GM12891 (cell line): ENCODE measurements at regions not wholly inside any gene's neighbourhood (a gene's known extent, or its start where the extent isn't known, plus 50 kb on each side); places are given as distances from the start of the nearest gene placed in this dataset.

ENCODE experiments used
- DNase-seq: peaks from one replicate; pipeline ENCODE4 v3.0.0; 2011; ENCODE audit warnings: low spot score; ENCODE audit not compliant: insufficient read length
- FAIRE-seq: peaks from 2 replicates; lab custom pipeline; 2011; peaks lifted over from hg19 to GRCh38; lab: Jason Lieb, UNC
- PAX5 ChIP-seq: IDR thresholded peaks from 2 replicates; pipeline ENCODE4 v1.6.1; 2011; ENCODE audit warnings: low read length, moderate library complexity, mild to moderate bottlenecking; ENCODE audit not compliant: insufficient read depth, severe bottlenecking
- POLR2A ChIP-seq: IDR thresholded peaks from 2 replicates; pipeline ENCODE4 v1.6.1; 2011; ENCODE audit warnings: low read depth, low read length, control low read depth
- POLR2AphosphoS5 ChIP-seq: IDR thresholded peaks from 2 replicates; pipeline ENCODE4 v1.6.1; 2011; ENCODE audit warnings: low read depth, low read length, control low read depth
- POU2F2 ChIP-seq: IDR thresholded peaks from 2 replicates; pipeline ENCODE4 v1.6.1; 2011; ENCODE audit warnings: low read depth, mild to moderate bottlenecking, control low read depth, low read length, moderate library complexity
- SPI1 ChIP-seq: IDR thresholded peaks from 2 replicates; pipeline ENCODE4 v1.6.1; 2011; ENCODE audit warnings: low read depth, low read length, control low read depth
- TAF1 ChIP-seq: IDR thresholded peaks from 2 replicates; pipeline ENCODE4 v1.6.1; 2011; ENCODE audit warnings: low read depth, low read length, control low read depth

DNA sequence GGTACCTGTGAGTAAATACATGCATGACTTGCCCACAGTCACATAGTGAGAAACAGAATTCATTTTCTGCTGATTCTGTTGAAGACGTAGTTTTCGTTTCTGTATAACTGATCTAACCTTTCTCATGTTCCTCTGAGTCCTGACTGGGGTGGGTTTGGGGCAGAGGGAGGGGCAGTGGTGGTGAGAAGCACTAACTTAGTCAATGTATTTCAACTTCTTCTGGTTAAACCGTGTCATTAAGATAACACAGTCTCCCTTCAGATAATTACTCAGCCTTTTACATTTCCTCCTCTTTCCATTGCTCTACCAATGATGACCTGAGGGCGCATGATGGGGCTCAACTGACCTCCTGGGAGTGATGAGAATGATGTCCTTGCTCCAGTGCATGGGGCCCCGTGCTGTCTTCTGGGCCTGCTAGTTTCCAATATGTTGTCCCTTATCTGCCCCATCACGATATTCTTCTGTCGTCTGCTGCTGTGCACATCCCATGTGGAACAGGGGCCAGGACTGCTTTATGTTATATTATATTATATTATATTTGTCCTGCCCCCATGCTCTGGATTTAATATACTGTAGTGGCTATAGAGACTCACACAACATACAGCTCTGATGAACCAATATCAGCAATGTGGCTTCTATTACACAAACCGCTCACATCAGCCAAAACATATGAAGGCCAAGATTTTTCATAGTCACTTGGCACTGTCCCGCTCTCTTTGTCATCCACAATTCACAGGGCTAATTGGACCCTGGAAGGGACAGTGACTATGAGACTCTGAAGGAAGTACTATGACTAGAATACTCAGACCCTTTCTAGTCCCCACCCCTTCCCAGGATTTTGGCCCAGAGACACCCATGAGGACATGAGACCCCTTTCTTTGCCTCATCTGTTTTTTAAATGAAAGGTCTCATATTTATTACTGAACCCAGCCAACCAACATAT is 407.1 kb upstream of the MCTP2 start:
- no peak for DNase-seq
- no peak for TF ChIP-seq POU2F2
- TF ChIP-seq PAX5 = no peak
- no peak for TF ChIP-seq SPI1
- no peak for TF ChIP-seq POLR2A
- TF ChIP-seq POLR2AphosphoS5 = no peak
- TF ChIP-seq TAF1 = no peak
- FAIRE-seq = no peak

DNA sequence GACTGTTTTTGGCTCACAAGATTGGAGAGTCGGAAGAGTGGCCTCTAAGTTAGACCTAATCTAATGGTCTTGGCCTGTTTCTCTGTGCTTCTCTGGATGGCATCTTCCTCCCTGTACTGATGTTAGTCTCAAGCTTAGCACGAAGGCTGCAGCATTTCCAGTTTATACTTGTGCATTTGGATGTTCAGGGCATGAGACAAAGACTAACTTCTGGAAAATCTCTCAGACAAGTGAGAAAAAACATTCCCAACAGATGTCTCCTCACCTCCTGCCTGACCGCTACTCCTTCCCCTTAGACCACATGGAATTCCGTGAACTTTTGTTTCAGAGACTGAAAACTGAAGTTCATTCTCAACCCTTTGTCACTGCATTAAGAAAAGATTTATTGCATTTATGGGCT is 410.8 kb upstream of the MCTP2 start:
- no peak for FAIRE-seq
- TF ChIP-seq SPI1 (no peak), POLR2AphosphoS5 (no peak), TAF1 (no peak), PAX5 (no peak)
- DNase-seq = no peak

GRCh38 chr15:93819826-93820225 is 411.5 kb upstream of the MCTP2 start:
- TF ChIP-seq POU2F2 = no peak
- TF ChIP-seq POLR2AphosphoS5 = no peak
- TF ChIP-seq PAX5 = no peak
- no peak for TF ChIP-seq TAF1
- TF ChIP-seq SPI1 = no peak
- TF ChIP-seq POLR2A = no peak
- DNase-seq (no peak), FAIRE-seq (no peak)

DNA sequence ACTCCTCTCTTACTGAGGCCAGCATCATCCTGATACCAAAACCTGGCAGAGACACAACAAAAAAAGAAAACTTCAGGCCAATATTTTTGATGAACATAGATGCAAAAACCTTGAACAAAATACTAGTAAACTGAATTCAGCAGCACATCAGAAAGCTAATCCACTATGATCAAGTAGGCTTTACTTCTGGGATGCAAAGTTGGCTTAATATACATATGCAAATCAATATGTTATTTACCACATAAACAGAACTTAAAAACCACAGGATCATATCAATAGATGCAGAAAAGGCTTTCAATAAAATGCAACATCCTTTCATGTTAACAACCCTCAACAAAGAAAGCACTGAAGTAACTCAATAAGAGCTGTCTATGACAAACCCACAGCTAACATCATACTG is 414.5 kb upstream of the MCTP2 start:
- no peak for FAIRE-seq
- TF ChIP-seq PAX5 = no peak
- TF ChIP-seq SPI1 = no peak
- no peak for TF ChIP-seq POLR2A
- TF ChIP-seq POLR2AphosphoS5 = no peak
- TF ChIP-seq TAF1 = no peak
- TF ChIP-seq POU2F2 = no peak
- DNase-seq = no peak

- TF ChIP-seq POLR2AphosphoS5 (no peak), PAX5 (no peak), POLR2A (no peak), POU2F2 (no peak), SPI1 (no peak), TAF1 (no peak)
- FAIRE-seq = no peak
- DNase-seq = no peak
These were observed 420.1 kb upstream of the MCTP2 start for GRCh38 chr15:93811305-93811704.

GRCh38 chr15:93809516-93809915 is 421.8 kb upstream of the MCTP2 start:
- DNase-seq (no peak), FAIRE-seq (no peak)
- TF ChIP-seq POU2F2 (no peak), POLR2AphosphoS5 (no peak), TAF1 (no peak), POLR2A (no peak), PAX5 (no peak), SPI1 (no peak)

DNA sequence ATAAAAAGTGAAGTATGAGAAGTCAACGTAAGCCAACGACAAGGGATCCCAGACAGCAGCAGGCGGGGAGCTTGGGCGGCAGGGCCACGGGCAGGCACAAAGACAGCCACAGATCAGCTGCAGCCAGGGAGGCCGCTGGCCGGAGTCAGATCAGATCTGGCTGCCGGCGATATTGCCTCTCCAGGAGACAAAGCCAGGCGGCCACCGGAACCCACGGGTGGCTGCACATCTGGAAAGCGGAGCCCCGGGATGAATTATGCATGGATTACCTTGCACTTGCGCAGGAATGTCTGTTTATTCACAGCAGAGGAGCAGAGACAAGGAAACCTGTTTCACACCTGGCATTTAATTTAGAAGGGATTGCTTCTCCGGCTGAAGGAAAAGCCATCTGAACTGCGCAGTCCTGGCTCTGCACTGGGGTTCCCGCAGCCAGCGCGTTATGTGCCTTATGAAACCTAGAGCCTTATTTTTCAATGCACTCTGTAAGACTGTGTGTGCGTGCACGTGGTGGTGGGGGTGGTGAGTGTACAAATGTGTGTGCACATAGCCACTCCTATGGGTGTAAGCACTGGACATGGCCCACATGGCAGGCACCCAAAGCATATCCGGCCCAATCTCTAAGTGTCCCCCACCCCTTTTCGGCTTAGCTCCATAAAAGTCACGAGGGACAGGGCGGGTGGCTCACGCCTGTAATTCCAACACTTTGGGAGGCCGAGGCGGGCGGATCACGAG is 427.8 kb upstream of the MCTP2 start:
- FAIRE-seq = no peak
- no peak for DNase-seq

GRCh38 chr15:93801206-93801605 is 430.2 kb upstream of the MCTP2 start:
- DNase-seq (no peak), FAIRE-seq (no peak)
- TF ChIP-seq SPI1 (no peak), POU2F2 (no peak), PAX5 (no peak), POLR2A (no peak), TAF1 (no peak), POLR2AphosphoS5 (no peak)

More for the DNA sequence above, 427.8 kb upstream of the MCTP2 start:
- TF ChIP-seq SPI1 = no peak
- TF ChIP-seq PAX5 = no peak
- TF ChIP-seq TAF1 = no peak
- no peak for TF ChIP-seq POLR2AphosphoS5
- no peak for TF ChIP-seq POU2F2
- no peak for TF ChIP-seq POLR2A

DNA sequence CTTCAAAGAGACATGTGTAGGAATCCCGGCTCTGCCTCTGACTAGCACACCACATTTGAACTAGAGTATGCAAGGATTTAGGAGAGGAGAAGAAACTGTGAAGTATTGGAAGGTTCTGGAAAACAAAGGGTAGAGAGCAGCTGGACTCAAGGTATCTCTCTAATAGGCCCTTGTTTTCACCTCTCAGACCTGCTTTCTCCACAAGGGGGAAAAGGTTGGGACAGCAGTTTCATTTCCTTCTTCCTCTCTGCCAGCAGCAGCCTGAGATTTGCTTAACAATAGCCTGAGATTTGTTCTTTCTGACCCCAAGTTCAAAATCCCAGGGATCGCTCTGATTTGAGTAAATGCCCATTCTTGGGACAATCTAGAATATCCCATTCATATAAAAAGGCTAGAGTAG is 430.6 kb upstream of the MCTP2 start:
- DNase-seq (no peak), FAIRE-seq (no peak)
- TF ChIP-seq POLR2A (no peak), TAF1 (no peak), POLR2AphosphoS5 (no peak), PAX5 (no peak), POU2F2 (no peak), SPI1 (no peak)
